CMK (cell line): ENCODE measurements at regions not wholly inside any gene's neighbourhood (a gene's known extent, or its start where the extent isn't known, plus 50 kb on each side); places are given as distances from the start of the nearest gene placed in this dataset.
A peak's percentile ranks its signal among the peaks of the same experiment; 100 is the strongest.
"Not testable (repeated sequence)": the region's sequence is repeated elsewhere in the genome, so short reads cannot be mapped to it uniquely, and the experiment has no call there.

ENCODE experiments used
- DNase-seq: peaks from one replicate; pipeline ENCODE4 v3.0.0-alpha.2; 2010; ENCODE audit warnings: low read depth

GRCh38 chr13:76349700-76350099 lies 536.5 kb downstream of the KCTD12 start:
- no peak for DNase-seq

- DNase-seq, result no peak
These were observed 546.6 kb downstream of the KCTD12 start for GRCh38 chr13:76339649-76340048.

- DNase-seq, result no peak
These were observed 548.2 kb downstream of the KCTD12 start for GRCh38 chr13:76338003-76338402.

- DNase-seq, result no peak
These were observed 549.0 kb downstream of the KCTD12 start for GRCh38 chr13:76336889-76337844.

- DNase-seq, result no peak
These were observed 550.7 kb downstream of the KCTD12 start for GRCh38 chr13:76335463-76335862.

GRCh38 chr13:76331943-76332712 lies 554.1 kb downstream of the KCTD12 start:
- no peak for DNase-seq

GRCh38 chr13:76330761-76331160 lies 555.4 kb downstream of the KCTD12 start:
- no peak for DNase-seq

- no peak for DNase-seq
These were observed 556.2 kb downstream of the KCTD12 start for GRCh38 chr13:76329866-76330580.

GRCh38 chr13:76329004-76329403 lies 557.2 kb downstream of the KCTD12 start:
- DNase-seq, result peak; percentile 31

GRCh38 chr13:76326343-76326742 lies 559.9 kb downstream of the KCTD12 start:
- no peak for DNase-seq

GRCh38 chr13:76319921-76320320 lies 566.3 kb downstream of the KCTD12 start:
- no peak for DNase-seq

GRCh38 chr13:76316998-76317527 lies 569.1 kb downstream of the KCTD12 start:
- DNase-seq, result no peak

GRCh38 chr13:76314495-76314894 lies 571.7 kb downstream of the KCTD12 start:
- DNase-seq, result no peak

GRCh38 chr13:76307142-76307541 lies 579.1 kb downstream of the KCTD12 start:
- no peak for DNase-seq

GRCh38 chr13:76300688-76301087 lies 585.5 kb downstream of the KCTD12 start:
- DNase-seq, result peak; percentile 4

- DNase-seq, result no peak
These were observed 588.9 kb downstream of the KCTD12 start for GRCh38 chr13:76297331-76297730.

GRCh38 chr13:76296751-76297150 lies 589.5 kb downstream of the KCTD12 start:
- DNase-seq, result no peak

GRCh38 chr13:76295020-76295419 lies 591.2 kb downstream of the KCTD12 start:
- DNase-seq, result not testable (repeated sequence)

- DNase-seq, result no peak
These were observed 592.5 kb downstream of the KCTD12 start for GRCh38 chr13:76293751-76294150.

GRCh38 chr13:76293346-76293745 lies 592.9 kb downstream of the KCTD12 start:
- DNase-seq, result no peak

- DNase-seq, result no peak
These were observed 593.5 kb downstream of the KCTD12 start for GRCh38 chr13:76292726-76293125.

GRCh38 chr13:76292031-76292430 lies 594.2 kb downstream of the KCTD12 start:
- DNase-seq, result no peak
